ENCODE measurements at regions not wholly inside any gene's neighbourhood (a gene's known extent, or its start where the extent isn't known, plus 50 kb on each side); places are given as distances from the start of the nearest gene placed in this dataset.

DNA sequence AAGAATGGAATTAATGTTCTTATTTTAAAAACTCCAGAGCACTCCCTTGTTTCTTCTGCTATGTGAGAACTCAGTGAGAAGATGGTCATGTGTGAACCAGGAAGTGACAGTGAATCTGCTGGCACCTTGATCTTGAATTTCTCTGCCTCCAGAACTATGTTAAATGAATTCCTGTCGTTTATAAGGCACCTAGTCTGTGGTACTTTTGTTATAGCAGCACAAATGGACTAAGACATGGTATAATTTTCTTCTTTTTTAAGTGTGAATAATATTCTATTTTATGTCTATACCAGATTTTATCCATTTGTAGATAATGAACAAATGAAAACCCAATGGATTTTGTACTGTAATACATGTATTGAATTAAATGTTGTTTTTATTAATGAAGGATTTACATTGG, 601.9 kb upstream of the REG3G start:
- no peaks in the 10 kb centered on the region for H3K9me3 ChIP-seq
- no peak overlapping the region for H3K4me3 ChIP-seq
- DNase-seq, result no peak
- no peak overlapping the region for H3K27ac ChIP-seq
- TF ChIP-seq, protein P1, sequence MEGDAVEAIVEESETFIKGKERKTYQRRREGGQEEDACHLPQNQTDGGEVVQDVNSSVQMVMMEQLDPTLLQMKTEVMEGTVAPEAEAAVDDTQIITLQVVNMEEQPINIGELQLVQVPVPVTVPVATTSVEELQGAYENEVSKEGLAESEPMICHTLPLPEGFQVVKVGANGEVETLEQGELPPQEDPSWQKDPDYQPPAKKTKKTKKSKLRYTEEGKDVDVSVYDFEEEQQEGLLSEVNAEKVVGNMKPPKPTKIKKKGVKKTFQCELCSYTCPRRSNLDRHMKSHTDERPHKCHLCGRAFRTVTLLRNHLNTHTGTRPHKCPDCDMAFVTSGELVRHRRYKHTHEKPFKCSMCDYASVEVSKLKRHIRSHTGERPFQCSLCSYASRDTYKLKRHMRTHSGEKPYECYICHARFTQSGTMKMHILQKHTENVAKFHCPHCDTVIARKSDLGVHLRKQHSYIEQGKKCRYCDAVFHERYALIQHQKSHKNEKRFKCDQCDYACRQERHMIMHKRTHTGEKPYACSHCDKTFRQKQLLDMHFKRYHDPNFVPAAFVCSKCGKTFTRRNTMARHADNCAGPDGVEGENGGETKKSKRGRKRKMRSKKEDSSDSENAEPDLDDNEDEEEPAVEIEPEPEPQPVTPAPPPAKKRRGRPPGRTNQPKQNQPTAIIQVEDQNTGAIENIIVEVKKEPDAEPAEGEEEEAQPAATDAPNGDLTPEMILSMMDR (IDR thresholded peaks at IDR 0.05), result no peak
- no peak for TF ChIP-seq POLR2A (IDR thresholded peaks at IDR 0.05)
- no peaks in the 10 kb centered on the region for H3K4me1 ChIP-seq
- no peaks in the 10 kb centered on the region for H3K27me3 ChIP-seq
- no peaks in the 10 kb centered on the region for H3K36me3 ChIP-seq

DNA sequence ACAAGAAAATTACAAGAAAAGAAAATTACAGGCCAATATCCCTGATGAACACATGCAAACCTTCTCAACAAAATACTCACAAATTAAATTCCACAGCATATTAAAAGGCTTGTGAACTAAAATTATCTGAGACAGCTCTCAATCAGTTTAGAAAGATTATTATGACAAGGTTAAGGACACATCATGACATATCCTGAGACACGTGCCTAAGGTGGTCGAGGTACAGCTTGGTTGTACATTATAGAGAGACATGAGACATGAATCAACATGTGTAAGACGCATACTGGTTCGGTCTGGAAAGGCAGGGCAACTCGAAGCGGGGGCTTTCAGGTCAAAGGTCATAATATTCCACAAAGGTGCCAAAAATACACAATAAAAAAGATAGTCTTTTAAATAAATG, 598.3 kb upstream of the REG3G start:
- no peaks in the 10 kb centered on the region for H3K27me3 ChIP-seq
- no peak for DNase-seq
- no peak overlapping the region for H3K27ac ChIP-seq
- TF ChIP-seq, protein P1 (IDR thresholded peaks at IDR 0.05), result no peak
- TF ChIP-seq POLR2A (IDR thresholded peaks at IDR 0.05), result no peak
- H3K4me1 ChIP-seq, result no peaks in the 10 kb centered on the region
- H3K36me3 ChIP-seq, result no peaks in the 10 kb centered on the region
- H3K9me3 ChIP-seq, result no peaks in the 10 kb centered on the region
- H3K4me3 ChIP-seq, result no peak overlapping the region

DNA sequence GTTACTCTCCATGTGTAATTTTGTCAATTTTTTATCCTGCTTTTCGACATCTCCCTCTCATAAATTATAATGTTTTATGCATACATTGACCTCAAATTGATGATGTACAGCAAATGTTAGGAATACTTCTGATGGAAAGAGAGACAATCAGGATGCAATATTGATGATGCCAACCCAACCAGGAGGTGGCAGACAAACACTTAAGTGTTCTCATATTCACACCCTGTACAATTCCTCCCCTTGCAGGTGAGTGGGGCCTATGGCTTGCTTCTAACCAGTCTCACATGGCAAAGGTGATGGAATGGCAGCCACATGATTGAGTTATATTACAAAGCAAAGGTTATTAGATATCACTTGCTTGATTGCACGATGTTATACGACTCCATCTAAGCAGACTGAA, 594.3 kb upstream of the REG3G start:
- DNase-seq, result no peak

DNA sequence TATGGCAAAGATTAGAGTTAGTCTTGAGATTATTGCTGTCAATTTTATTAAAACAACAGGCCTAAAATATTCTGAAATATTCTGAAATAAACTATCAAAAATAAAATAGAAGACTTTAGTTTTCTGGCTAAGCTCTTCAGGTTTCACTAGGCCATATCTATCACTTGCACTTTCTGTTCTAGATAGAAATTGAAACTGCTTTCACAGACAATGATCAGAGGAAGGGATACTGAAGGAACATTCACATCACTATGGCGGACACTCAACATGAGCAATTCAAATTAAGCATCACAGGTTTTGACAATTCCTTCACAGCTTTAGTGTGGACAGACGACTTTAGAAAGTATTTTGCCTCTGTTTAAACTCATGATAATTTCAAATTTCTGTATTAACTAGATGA, 586.4 kb upstream of the REG3G start:
- Histone ChIP-seq H3K27me3 (no peaks in the 10 kb centered on the region), H3K27ac (no peak overlapping the region), H3K36me3 (no peaks in the 10 kb centered on the region), H3K4me1 (no peaks in the 10 kb centered on the region), H3K9me3 (no peaks in the 10 kb centered on the region), H3K4me3 (no peak overlapping the region)
- no peak for DNase-seq
- TF ChIP-seq, protein P1 (IDR thresholded peaks at IDR 0.05), result no peak
- TF ChIP-seq POLR2A (IDR thresholded peaks at IDR 0.05), result no peak

More for the DNA sequence above, 594.3 kb upstream of the REG3G start:
- Histone ChIP-seq H3K27ac (no peak overlapping the region), H3K4me3 (no peak overlapping the region), H3K4me1 (no peaks in the 10 kb centered on the region), H3K36me3 (no peaks in the 10 kb centered on the region), H3K27me3 (no peaks in the 10 kb centered on the region), H3K9me3 (no peaks in the 10 kb centered on the region)
- TF ChIP-seq, protein P1 (IDR thresholded peaks at IDR 0.05), result no peak
- TF ChIP-seq POLR2A (IDR thresholded peaks at IDR 0.05), result no peak

DNA sequence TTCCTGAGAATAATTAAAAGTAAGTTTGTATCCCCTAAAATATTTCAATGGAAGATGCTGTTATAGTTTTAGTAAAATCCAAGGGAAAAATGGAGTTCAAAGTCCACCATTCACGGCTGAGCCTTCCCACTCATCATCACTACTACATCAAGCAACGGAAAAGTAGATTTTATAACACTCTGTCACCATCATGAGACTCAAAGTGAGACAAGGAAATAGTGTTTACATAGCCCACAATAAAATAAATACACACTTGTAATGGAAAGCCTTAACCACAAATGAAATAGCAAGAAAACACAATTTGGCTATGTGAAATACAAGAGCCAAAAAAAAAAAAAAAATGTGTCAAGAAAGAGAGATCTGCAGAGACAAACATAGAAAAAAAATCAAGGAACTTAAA, 569.9 kb upstream of the REG3G start:
- Histone ChIP-seq H3K27me3 (no peaks in the 10 kb centered on the region), H3K27ac (no peak overlapping the region), H3K4me3 (no peak overlapping the region), H3K9me3 (no peaks in the 10 kb centered on the region), H3K36me3 (no peaks in the 10 kb centered on the region), H3K4me1 (no peaks in the 10 kb centered on the region)
- TF ChIP-seq POLR2A (IDR thresholded peaks at IDR 0.05), result no peak
- TF ChIP-seq, protein P1 (IDR thresholded peaks at IDR 0.05), result no peak
- no peak for DNase-seq

DNA sequence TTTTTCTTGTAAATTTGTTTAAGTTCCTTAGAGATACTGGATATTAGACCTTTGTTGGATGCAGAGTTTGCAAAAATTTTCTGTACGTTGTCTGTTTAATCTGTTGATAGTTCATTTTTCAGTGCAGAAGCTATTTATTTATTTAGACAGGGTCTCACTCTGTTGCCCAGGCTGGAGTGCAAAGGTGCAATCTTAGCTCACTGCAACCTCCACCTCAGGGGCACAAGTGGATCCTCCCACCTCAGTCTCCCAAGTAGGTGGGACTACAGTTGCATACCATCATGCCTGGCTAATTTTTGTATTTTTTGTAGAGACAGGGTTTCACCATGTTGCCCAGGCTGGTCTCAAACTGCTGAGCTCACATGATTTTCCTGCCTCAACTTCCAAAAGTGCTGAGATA, 568.2 kb upstream of the REG3G start:
- no peak for DNase-seq
- no peaks in the 10 kb centered on the region for H3K36me3 ChIP-seq

More for the DNA sequence above, 568.2 kb upstream of the REG3G start:
- Histone ChIP-seq H3K9me3 (no peaks in the 10 kb centered on the region), H3K27ac (no peak overlapping the region), H3K4me3 (no peak overlapping the region), H3K27me3 (no peaks in the 10 kb centered on the region), H3K4me1 (no peaks in the 10 kb centered on the region)
- TF ChIP-seq POLR2A (IDR thresholded peaks at IDR 0.05), result no peak
- TF ChIP-seq, protein P1 (IDR thresholded peaks at IDR 0.05), result no peak
